ENCODE measurements at regions not wholly inside any gene's neighbourhood (a gene's known extent, or its start where the extent isn't known, plus 50 kb on each side); places are given as distances from the start of the nearest gene placed in this dataset.
"Not testable (repeated sequence)": the region's sequence is repeated elsewhere in the genome, so short reads cannot be mapped to it uniquely, and the experiment has no call there.

DNA sequence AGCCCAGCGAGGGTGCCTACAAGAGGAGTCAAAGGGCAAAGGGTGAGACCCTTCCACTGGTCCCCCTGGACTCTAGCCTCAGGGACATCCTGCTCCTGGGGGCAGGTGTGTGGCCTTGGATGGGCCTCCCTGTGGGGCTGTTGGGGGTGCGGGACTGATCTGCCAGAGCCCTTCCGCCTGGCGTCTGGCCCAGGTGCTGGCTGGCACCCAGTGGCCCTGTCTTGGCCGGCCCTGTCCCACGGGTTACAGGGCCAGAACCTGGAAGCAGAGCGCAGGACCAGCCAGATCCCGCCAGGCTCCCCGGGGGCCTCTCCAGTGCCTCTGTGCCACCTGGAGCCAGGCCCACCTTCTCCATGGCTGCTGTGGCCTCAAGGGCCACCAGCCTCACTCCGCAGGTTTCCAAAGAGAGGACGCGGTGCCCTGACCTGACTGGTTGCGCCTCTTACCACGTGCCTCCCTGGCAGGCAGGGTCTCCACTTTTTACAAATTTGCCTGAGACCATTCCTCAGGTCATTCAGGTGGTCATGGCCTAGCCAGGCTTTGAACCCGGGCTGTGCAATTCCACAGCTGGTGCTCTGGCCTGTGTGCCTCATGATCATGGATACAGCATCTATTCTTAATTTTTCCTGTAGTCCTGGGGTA, 444.8 kb downstream of the SPATA31D1 start:
- DNase-seq (ENCODE audit: low spot score); H3K27me3 Mint-ChIP-seq (ENCODE audit: low read depth); H3K27ac Mint-ChIP-seq; H3K4me3 Mint-ChIP-seq; H3K36me3 Mint-ChIP-seq (ENCODE audit: low read depth); H3K4me1 Mint-ChIP-seq (ENCODE audit: low read depth): not testable (repeated sequence)
- peaks cover 18% of the 10 kb centered on the region for H3K9me3 Mint-ChIP-seq

GRCh38 chr9:82436475-82436874, 447.9 kb downstream of the SPATA31D1 start:
- H3K36me3 Mint-ChIP-seq (ENCODE audit: low read depth) = no peaks in the 10 kb centered on the region
- H3K9me3 Mint-ChIP-seq = peaks cover 23% of the 10 kb centered on the region
- no peak overlapping the region for H3K4me3 Mint-ChIP-seq
- H3K27me3 Mint-ChIP-seq (ENCODE audit: low read depth) = no peaks in the 10 kb centered on the region
- no peaks in the 10 kb centered on the region for H3K4me1 Mint-ChIP-seq (ENCODE audit: low read depth)
- DNase-seq (ENCODE audit: low spot score) = no peak
- no peak overlapping the region for H3K27ac Mint-ChIP-seq

GRCh38 chr9:82437183-82437582, 448.6 kb downstream of the SPATA31D1 start:
- not testable (repeated sequence) for H3K36me3 Mint-ChIP-seq (ENCODE audit: low read depth); H3K27me3 Mint-ChIP-seq (ENCODE audit: low read depth); DNase-seq (ENCODE audit: low spot score); H3K27ac Mint-ChIP-seq; H3K4me3 Mint-ChIP-seq; H3K4me1 Mint-ChIP-seq (ENCODE audit: low read depth)
- peaks cover 23% of the 10 kb centered on the region for H3K9me3 Mint-ChIP-seq

DNA sequence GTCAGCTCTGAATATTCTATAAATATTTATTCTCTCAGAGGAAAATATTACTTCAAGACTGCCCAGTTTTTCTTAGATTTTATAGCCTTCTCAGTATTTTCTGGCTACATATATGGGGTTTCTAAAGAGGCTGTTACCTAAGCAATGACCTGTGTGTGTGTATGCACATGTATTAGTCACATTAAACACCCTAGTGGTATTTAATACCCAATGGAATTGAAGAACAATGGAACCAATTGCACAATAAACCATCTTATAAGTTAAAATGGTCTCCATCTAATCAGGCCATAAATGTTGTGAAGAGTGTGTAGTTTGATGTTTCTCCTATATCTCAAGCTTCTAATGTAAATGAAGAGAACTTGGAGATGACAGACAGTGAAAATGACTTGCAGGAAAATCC, 450.0 kb downstream of the SPATA31D1 start:
- Mint-ChIP-seq H3K4me1 (ENCODE audit: low read depth) (no peaks in the 10 kb centered on the region), H3K27me3 (ENCODE audit: low read depth) (no peaks in the 10 kb centered on the region)

GRCh38 chr9:82443312-82443711, 454.7 kb downstream of the SPATA31D1 start:
- no peaks in the 10 kb centered on the region for H3K4me1 Mint-ChIP-seq (ENCODE audit: low read depth)
- H3K27me3 Mint-ChIP-seq (ENCODE audit: low read depth) = no peaks in the 10 kb centered on the region
- peaks cover 52% of the 10 kb centered on the region for H3K9me3 Mint-ChIP-seq
- no peak for DNase-seq (ENCODE audit: low spot score)
- H3K27ac Mint-ChIP-seq = no peak overlapping the region
- no peaks in the 10 kb centered on the region for H3K36me3 Mint-ChIP-seq (ENCODE audit: low read depth)
- no peak overlapping the region for H3K4me3 Mint-ChIP-seq

More for the DNA sequence above, 450.0 kb downstream of the SPATA31D1 start:
- no peak for DNase-seq (ENCODE audit: low spot score)
- Mint-ChIP-seq H3K4me3 (no peak overlapping the region), H3K27ac (no peak overlapping the region), H3K36me3 (ENCODE audit: low read depth) (no peaks in the 10 kb centered on the region), H3K9me3 (peaks cover 33% of the 10 kb centered on the region)

DNA sequence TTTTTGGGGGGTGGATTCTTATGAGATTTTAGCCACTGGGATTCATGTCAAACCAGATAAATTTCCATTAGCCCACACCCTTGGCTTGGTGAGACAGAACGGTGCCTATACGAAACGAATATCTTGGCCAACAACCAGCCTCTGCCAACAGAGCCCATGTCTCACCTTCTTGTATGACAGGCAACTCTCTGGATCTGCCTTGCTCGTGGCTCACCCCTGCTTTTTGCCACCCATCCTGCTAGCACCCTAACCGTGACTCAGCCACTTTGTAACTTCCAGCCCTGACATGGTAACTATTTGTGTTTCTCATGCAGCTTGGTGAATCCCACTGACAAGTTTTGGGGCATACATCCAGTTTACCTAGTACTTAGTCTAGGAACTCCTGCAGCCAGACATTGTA, 457.0 kb downstream of the SPATA31D1 start:
- no peaks in the 10 kb centered on the region for H3K27me3 Mint-ChIP-seq (ENCODE audit: low read depth)
- H3K4me1 Mint-ChIP-seq (ENCODE audit: low read depth) = no peaks in the 10 kb centered on the region
- H3K27ac Mint-ChIP-seq = no peak overlapping the region
- H3K9me3 Mint-ChIP-seq = peaks cover 40% of the 10 kb centered on the region
- no peak for DNase-seq (ENCODE audit: low spot score)
- no peak overlapping the region for H3K4me3 Mint-ChIP-seq
- H3K36me3 Mint-ChIP-seq (ENCODE audit: low read depth) = no peaks in the 10 kb centered on the region

DNA sequence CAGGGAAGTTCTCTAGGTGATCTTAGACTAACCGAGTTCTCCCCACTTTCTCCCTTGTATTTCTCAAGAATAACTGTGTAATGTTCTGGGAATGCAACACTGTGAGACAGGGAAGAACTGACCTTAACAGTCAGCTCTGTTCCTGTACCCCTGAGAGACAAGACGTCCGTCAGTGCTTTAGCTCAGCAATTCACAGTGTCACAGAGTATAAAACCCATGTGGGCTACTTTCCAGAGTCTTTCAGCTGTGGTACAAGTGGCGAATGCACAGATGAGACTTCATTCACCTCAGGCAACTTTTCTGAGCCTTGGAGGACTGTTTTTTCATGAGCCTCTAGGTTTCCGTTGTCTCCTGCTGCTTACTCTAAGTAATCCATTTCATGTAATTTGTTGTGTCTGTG, 458.8 kb downstream of the SPATA31D1 start:
- Mint-ChIP-seq H3K27me3 (ENCODE audit: low read depth) (no peaks in the 10 kb centered on the region), H3K4me1 (ENCODE audit: low read depth) (no peaks in the 10 kb centered on the region), H3K27ac (no peak overlapping the region), H3K36me3 (ENCODE audit: low read depth) (no peaks in the 10 kb centered on the region), H3K4me3 (no peak overlapping the region), H3K9me3 (peaks cover 51% of the 10 kb centered on the region)
- DNase-seq (ENCODE audit: low spot score) = no peak

DNA sequence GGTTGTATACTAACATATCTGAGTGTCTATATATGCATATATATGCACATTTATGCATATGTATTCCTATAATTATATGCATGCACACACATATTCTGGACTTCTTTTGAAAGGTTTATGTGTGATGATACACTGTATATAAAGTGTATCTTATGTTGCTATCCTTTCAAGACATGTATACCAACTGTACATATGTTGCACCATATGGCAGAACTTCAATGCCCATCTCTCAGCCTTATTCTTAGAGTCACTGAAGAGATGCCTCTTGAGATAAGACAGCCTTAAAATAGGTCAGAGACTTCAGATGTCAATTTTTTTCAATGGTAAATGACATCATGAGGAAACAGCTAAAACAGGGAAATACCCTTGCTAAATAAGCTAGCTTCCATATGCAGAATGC, 461.4 kb downstream of the SPATA31D1 start:
- Mint-ChIP-seq H3K27ac (no peak overlapping the region), H3K4me3 (no peak overlapping the region), H3K36me3 (ENCODE audit: low read depth) (no peaks in the 10 kb centered on the region), H3K27me3 (ENCODE audit: low read depth) (no peaks in the 10 kb centered on the region), H3K9me3 (peaks cover 50% of the 10 kb centered on the region), H3K4me1 (ENCODE audit: low read depth) (no peaks in the 10 kb centered on the region)
- DNase-seq (ENCODE audit: low spot score) = no peak

DNA sequence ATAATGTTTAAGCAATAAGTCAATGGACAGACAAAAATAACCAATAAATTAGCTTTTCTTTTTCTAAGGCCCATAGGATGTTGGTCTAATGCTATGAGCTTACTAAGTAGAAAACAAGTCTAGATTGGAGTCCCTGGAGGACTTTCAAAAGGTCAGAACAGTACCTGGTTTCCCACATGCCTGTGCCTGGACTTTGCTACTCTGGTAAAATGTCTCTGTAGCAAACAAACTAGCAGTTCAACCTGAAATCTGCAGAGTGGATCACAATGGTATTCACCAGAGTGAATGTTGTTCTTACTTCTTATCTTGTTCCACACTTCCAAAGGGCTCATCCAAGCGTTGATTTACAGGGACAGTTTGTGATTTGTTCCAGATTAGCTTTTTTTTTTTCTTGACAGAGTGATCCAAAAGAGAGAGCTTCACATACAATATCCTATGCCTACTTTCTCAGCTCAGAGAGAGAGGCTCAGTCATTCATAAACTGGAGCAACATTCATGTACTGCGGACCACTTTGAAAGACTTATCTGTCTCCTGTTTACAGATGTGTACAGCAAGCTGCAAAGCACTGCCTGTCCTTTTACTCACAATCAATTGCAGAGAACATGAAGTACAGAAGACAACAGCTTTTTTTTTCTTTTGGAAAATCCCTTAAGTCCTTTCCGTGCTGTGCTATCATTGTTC, 466.1 kb downstream of the SPATA31D1 start:
- peaks cover 30% of the 10 kb centered on the region for H3K9me3 Mint-ChIP-seq
- H3K4me1 Mint-ChIP-seq (ENCODE audit: low read depth) = no peaks in the 10 kb centered on the region
- no peak for DNase-seq (ENCODE audit: low spot score)
- no peak overlapping the region for H3K27ac Mint-ChIP-seq
- H3K36me3 Mint-ChIP-seq (ENCODE audit: low read depth) = no peaks in the 10 kb centered on the region
- H3K27me3 Mint-ChIP-seq (ENCODE audit: low read depth) = no peaks in the 10 kb centered on the region
- no peak overlapping the region for H3K4me3 Mint-ChIP-seq

GRCh38 chr9:82456642-82457041, 468.1 kb downstream of the SPATA31D1 start:
- no peak overlapping the region for H3K4me3 Mint-ChIP-seq
- no peak overlapping the region for H3K27ac Mint-ChIP-seq
- no peaks in the 10 kb centered on the region for H3K36me3 Mint-ChIP-seq (ENCODE audit: low read depth)
- no peak for DNase-seq (ENCODE audit: low spot score)
- no peaks in the 10 kb centered on the region for H3K27me3 Mint-ChIP-seq (ENCODE audit: low read depth)
- H3K4me1 Mint-ChIP-seq (ENCODE audit: low read depth) = no peaks in the 10 kb centered on the region
- H3K9me3 Mint-ChIP-seq = peaks cover 26% of the 10 kb centered on the region

DNA sequence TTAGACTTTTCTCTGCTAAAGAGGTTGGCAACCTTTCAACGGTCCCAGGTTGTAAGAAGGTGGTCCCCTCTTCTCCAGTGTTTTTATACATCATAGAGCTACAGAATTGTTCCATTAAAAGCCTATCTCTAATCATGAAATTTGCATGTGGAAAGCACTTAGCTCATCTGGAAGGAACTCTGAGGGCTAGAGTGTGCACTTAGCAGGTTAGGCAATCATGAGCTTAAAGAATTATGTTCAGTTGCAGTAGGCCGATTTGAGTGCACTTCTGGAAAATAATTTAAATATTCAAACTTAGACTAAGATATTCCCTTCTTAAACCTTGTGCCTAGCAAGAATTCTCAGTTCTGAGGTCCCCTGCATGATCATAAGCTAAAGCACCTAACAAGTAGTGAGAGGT, 468.7 kb downstream of the SPATA31D1 start:
- Mint-ChIP-seq H3K36me3 (ENCODE audit: low read depth) (no peaks in the 10 kb centered on the region), H3K9me3 (peaks cover 20% of the 10 kb centered on the region)
- no peak for DNase-seq (ENCODE audit: low spot score)

DNA sequence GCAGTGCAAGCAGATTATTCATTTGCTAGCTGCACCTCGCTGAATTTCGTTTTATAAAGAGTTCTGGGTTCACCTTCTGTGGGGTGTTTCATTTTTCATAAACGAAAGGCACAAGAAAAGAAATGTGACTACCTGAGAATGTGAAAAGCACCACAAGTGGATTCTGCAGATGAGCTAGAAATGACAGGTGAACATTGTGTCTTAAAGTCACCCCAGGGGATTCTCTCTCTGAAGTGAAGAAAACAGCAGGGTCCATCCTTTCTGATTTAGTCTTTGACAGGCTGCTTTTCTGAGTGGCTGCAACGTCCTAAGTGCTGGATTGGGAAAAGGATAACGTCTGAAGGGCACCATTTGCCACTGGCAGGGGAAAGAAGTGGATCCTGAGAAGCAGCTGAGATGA, 469.3 kb downstream of the SPATA31D1 start:
- Mint-ChIP-seq H3K36me3 (ENCODE audit: low read depth) (no peaks in the 10 kb centered on the region), H3K9me3 (peaks cover 17% of the 10 kb centered on the region), H3K4me1 (ENCODE audit: low read depth) (no peaks in the 10 kb centered on the region), H3K27ac (no peak overlapping the region), H3K4me3 (no peak overlapping the region), H3K27me3 (ENCODE audit: low read depth) (no peaks in the 10 kb centered on the region)
- no peak for DNase-seq (ENCODE audit: low spot score)

More for the DNA sequence above, 468.7 kb downstream of the SPATA31D1 start:
- no peaks in the 10 kb centered on the region for H3K27me3 Mint-ChIP-seq (ENCODE audit: low read depth)
- H3K4me1 Mint-ChIP-seq (ENCODE audit: low read depth) = no peaks in the 10 kb centered on the region
- H3K27ac Mint-ChIP-seq = no peak overlapping the region
- no peak overlapping the region for H3K4me3 Mint-ChIP-seq

GRCh38 chr9:82458296-82458695, 469.7 kb downstream of the SPATA31D1 start:
- Mint-ChIP-seq H3K36me3 (ENCODE audit: low read depth) (no peaks in the 10 kb centered on the region), H3K4me3 (no peak overlapping the region), H3K27ac (no peak overlapping the region), H3K4me1 (ENCODE audit: low read depth) (no peaks in the 10 kb centered on the region), H3K9me3 (peaks cover 18% of the 10 kb centered on the region), H3K27me3 (ENCODE audit: low read depth) (no peaks in the 10 kb centered on the region)
- no peak for DNase-seq (ENCODE audit: low spot score)

DNA sequence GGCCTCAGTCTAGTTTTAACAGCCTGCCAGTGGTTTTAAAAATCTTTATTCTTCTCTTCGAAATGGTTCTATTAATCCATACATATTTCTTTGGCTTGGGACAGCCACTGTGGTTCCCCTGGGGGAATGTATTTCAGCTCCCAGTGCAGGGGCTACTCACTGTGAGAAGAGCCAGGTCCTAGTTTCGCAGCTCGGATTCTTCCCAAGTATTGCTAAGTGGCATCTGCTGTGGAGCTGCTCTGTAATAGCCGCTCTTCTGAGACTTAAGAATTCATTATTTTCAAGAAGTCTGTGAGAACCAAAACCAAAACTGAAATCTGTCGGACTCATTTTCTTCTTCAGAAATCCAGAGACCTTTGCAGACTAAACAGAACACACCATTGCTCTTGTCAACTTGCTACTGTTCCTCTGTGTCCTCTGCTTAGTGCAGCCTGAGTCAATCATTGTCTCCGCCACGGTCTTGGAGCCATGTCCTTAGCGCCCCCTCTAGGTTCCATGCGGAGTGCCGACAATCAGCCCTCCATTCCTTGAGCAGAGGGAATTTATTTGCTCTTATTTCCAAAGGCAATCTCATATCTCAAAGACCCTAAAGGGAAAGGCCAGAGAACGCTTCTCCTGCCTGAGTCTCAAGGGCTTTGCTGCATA, 478.2 kb downstream of the SPATA31D1 start:
- no peaks in the 10 kb centered on the region for H3K36me3 Mint-ChIP-seq (ENCODE audit: low read depth)

More for the DNA sequence above, 478.2 kb downstream of the SPATA31D1 start:
- H3K4me3 Mint-ChIP-seq = no peak overlapping the region
- H3K4me1 Mint-ChIP-seq (ENCODE audit: low read depth) = no peaks in the 10 kb centered on the region
- H3K27ac Mint-ChIP-seq = no peak overlapping the region
- H3K9me3 Mint-ChIP-seq = peaks cover 12% of the 10 kb centered on the region
- no peaks in the 10 kb centered on the region for H3K27me3 Mint-ChIP-seq (ENCODE audit: low read depth)
- no peak for DNase-seq (ENCODE audit: low spot score)
